ENCODE measurements at regions not wholly inside any gene's neighbourhood (a gene's known extent, or its start where the extent isn't known, plus 50 kb on each side); places are given as distances from the start of the nearest gene placed in this dataset.
A peak's percentile ranks its signal among the peaks of the same experiment; 100 is the strongest.
"Not testable (repeated sequence)": the region's sequence is repeated elsewhere in the genome, so short reads cannot be mapped to it uniquely, and the experiment has no call there.

DNA sequence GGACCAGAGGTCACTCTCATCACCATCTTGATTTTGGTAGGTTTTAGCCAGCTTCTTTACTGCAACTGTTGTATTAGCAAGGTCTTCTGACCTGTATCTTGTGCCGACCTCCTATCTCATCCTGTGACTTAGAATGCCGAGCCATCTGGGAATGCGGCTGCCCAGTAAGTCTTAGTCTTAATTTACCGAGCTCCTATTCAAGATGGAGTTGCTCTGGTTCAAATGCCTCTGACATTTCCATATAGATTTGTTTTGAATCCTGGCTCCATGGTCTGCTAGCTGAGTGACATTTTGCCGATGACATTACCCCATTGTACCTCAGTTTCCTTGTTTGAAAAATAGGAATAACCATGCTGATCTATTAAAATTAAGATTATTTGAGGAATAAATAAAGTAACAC lies 193.9 kb upstream of the HMCN1 start:
- H3K4me1 Mint-ChIP-seq: peaks cover 6 to 10% (median 7%) of the 10 kb centered on the region in 4 donors
- Histone ChIP-seq H3K27ac (ENCODE audit: low read depth, low read length) (no peak overlapping the region), H3K27me3 (ENCODE audit: insufficient read depth, low read length) (no peaks in the 10 kb centered on the region), H3K4me1 (ENCODE audit: insufficient read depth, low read length) (no peaks in the 10 kb centered on the region), H3K36me3 (ENCODE audit: insufficient read depth, low read length) (no peaks in the 10 kb centered on the region), H3K9me3 (ENCODE audit: control insufficient read depth in 1 of 2, low read length in 2 of 2) (no peaks in the 10 kb centered on the region), H3K4me3 (ENCODE audit: low read length in 2 of 2) (no peak overlapping the region)
- peaks cover 0 to 4% of the 10 kb centered on the region in 2 donors for H3K27me3 Mint-ChIP-seq
- H3K36me3 Mint-ChIP-seq: no peaks in the 10 kb centered on the region
- intact Hi-C loops (cut with micrococcal nuclease): loop anchor here (5.0 kb wide), 1 partner anchor 57 kb away; no protein-coding TSS in a partner anchor
- POLR2A ChIA-PET (ENCODE audit: partially characterized antibody): interaction anchor here (2.7 kb wide), 1 partner anchor 27 kb away, joined by 7 read pairs; no protein-coding TSS in a partner anchor
- H3K27ac Mint-ChIP-seq: no peak overlapping the region
- H3K4me3 Mint-ChIP-seq: no peak overlapping the region
- CTCF ChIA-PET (ENCODE audit: partially characterized antibody): interaction anchor here (2.9 kb wide), 1 partner anchor 55 kb away, joined by 10 read pairs; no protein-coding TSS in a partner anchor
- H3K9me3 Mint-ChIP-seq: peaks cover 0 to 5% (median 0%) of the 10 kb centered on the region in 8 donors
- DNase-seq: no peak

- Histone ChIP-seq H3K4me3 (ENCODE audit: low read length in 2 of 2) (no peak overlapping the region), H3K27ac (ENCODE audit: low read depth, low read length) (no peak overlapping the region), H3K4me1 (ENCODE audit: insufficient read depth, low read length) (no peaks in the 10 kb centered on the region), H3K36me3 (ENCODE audit: insufficient read depth, low read length) (no peaks in the 10 kb centered on the region), H3K9me3 (ENCODE audit: control insufficient read depth in 1 of 2, low read length in 2 of 2) (no peaks in the 10 kb centered on the region), H3K27me3 (ENCODE audit: insufficient read depth, low read length) (no peaks in the 10 kb centered on the region)
- no peak for DNase-seq
- H3K4me3 Mint-ChIP-seq: peak overlapping the region in 1 of 8 donors; percentile 46
- POLR2A ChIA-PET (ENCODE audit: partially characterized antibody): interaction anchor here (2.7 kb wide), 1 partner anchor 28 kb away, joined by 7 read pairs; no protein-coding TSS in a partner anchor
- CTCF ChIA-PET (ENCODE audit: partially characterized antibody): interaction anchor here (1.1 kb wide), 1 partner anchor 9 kb away, joined by 3 read pairs; no protein-coding TSS in a partner anchor
- peaks cover 0 to 5% (median 0%) of the 10 kb centered on the region in 8 donors for H3K9me3 Mint-ChIP-seq
- H3K27me3 Mint-ChIP-seq: peaks cover 0 to 4% of the 10 kb centered on the region in 2 donors
- intact Hi-C loops (cut with micrococcal nuclease): no loop called here
- peaks cover 6 to 10% (median 7%) of the 10 kb centered on the region in 4 donors for H3K4me1 Mint-ChIP-seq
- peak overlapping the region in 5 of 7 donors; percentile 11 to 79 (median 36) for H3K27ac Mint-ChIP-seq
- no peaks in the 10 kb centered on the region for H3K36me3 Mint-ChIP-seq
Observed at GRCh38 chr1:185539277-185539943, 194.8 kb upstream of the HMCN1 start.

- H3K4me3 ChIP-seq (ENCODE audit: low read length in 2 of 2); H3K4me1 ChIP-seq (ENCODE audit: insufficient read depth, low read length); H3K27me3 Mint-ChIP-seq; DNase-seq; H3K9me3 Mint-ChIP-seq; H3K4me3 Mint-ChIP-seq; intact Hi-C loops (cut with micrococcal nuclease); H3K9me3 ChIP-seq (ENCODE audit: control insufficient read depth in 1 of 2, low read length in 2 of 2); H3K27me3 ChIP-seq (ENCODE audit: insufficient read depth, low read length); H3K36me3 Mint-ChIP-seq; H3K4me1 Mint-ChIP-seq; H3K36me3 ChIP-seq (ENCODE audit: insufficient read depth, low read length); H3K27ac Mint-ChIP-seq; H3K27ac ChIP-seq (ENCODE audit: low read depth, low read length): not testable (repeated sequence)
- ChIA-PET CTCF (ENCODE audit: partially characterized antibody) (interaction anchor here (1.1 kb wide), 1 partner anchor 8 kb away, joined by 3 read pairs; no protein-coding TSS in a partner anchor), POLR2A (ENCODE audit: partially characterized antibody) (interaction anchor here (2.7 kb wide), 1 partner anchor 29 kb away, joined by 7 read pairs; no protein-coding TSS in a partner anchor)
Observed at GRCh38 chr1:185538309-185538898, 195.8 kb upstream of the HMCN1 start.

DNA sequence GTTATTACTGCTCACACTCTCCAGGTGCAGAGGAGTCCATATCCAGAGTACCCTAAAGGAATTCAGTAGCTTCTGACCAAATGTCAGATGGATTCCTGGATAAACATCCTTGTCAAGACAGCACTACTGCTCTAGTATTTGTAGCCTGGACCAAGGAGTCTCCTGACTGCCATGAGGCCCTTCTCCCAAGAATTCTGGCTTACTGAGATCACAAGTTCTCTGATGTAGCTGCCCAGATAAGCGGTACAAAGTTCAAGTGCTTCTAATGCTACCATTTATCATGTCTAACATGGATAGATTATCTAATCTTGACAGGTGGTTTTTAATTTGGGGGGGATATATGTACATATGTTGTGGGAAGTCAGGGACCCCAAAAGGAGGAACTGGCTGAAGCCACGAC lies 196.6 kb upstream of the HMCN1 start:
- H3K27me3 Mint-ChIP-seq: peaks cover 0 to 4% of the 10 kb centered on the region in 2 donors
- no peaks in the 10 kb centered on the region for H3K27me3 ChIP-seq (ENCODE audit: insufficient read depth, low read length)
- H3K27ac Mint-ChIP-seq: no peak overlapping the region
- H3K9me3 Mint-ChIP-seq: peaks cover 0 to 5% (median 0%) of the 10 kb centered on the region in 8 donors
- H3K9me3 ChIP-seq (ENCODE audit: control insufficient read depth in 1 of 2, low read length in 2 of 2): no peaks in the 10 kb centered on the region
- DNase-seq: no peak
- no peak overlapping the region for H3K4me3 Mint-ChIP-seq
- peaks cover 6 to 10% (median 7%) of the 10 kb centered on the region in 4 donors for H3K4me1 Mint-ChIP-seq
- POLR2A ChIA-PET (ENCODE audit: partially characterized antibody): no interaction called here
- CTCF ChIA-PET (ENCODE audit: partially characterized antibody): no interaction called here
- H3K4me3 ChIP-seq (ENCODE audit: low read length in 2 of 2): no peak overlapping the region
- no peaks in the 10 kb centered on the region for H3K4me1 ChIP-seq (ENCODE audit: insufficient read depth, low read length)
- H3K27ac ChIP-seq (ENCODE audit: low read depth, low read length): no peak overlapping the region
- H3K36me3 ChIP-seq (ENCODE audit: insufficient read depth, low read length): no peaks in the 10 kb centered on the region
- H3K36me3 Mint-ChIP-seq: no peaks in the 10 kb centered on the region
- intact Hi-C loops (cut with micrococcal nuclease): no loop called here

- POLR2A ChIA-PET (ENCODE audit: partially characterized antibody): no interaction called here
- Histone ChIP-seq H3K4me3 (ENCODE audit: low read length in 2 of 2) (no peak overlapping the region), H3K4me1 (ENCODE audit: insufficient read depth, low read length) (no peaks in the 10 kb centered on the region), H3K9me3 (ENCODE audit: control insufficient read depth in 1 of 2, low read length in 2 of 2) (no peaks in the 10 kb centered on the region), H3K27me3 (ENCODE audit: insufficient read depth, low read length) (no peaks in the 10 kb centered on the region), H3K36me3 (ENCODE audit: insufficient read depth, low read length) (no peaks in the 10 kb centered on the region), H3K27ac (ENCODE audit: low read depth, low read length) (no peak overlapping the region)
- H3K27me3 Mint-ChIP-seq: peaks cover 0 to 4% of the 10 kb centered on the region in 2 donors
- H3K36me3 Mint-ChIP-seq: no peaks in the 10 kb centered on the region
- CTCF ChIA-PET (ENCODE audit: partially characterized antibody): no interaction called here
- DNase-seq: no peak
- H3K9me3 Mint-ChIP-seq: peaks cover 0 to 5% (median 0%) of the 10 kb centered on the region in 8 donors
- peaks cover 7 to 10% (median 8%) of the 10 kb centered on the region in 4 donors for H3K4me1 Mint-ChIP-seq
- intact Hi-C loops (cut with micrococcal nuclease): no loop called here
- H3K4me3 Mint-ChIP-seq: no peak overlapping the region
- no peak overlapping the region for H3K27ac Mint-ChIP-seq
Observed at GRCh38 chr1:185536165-185536920, 197.8 kb upstream of the HMCN1 start.

DNA sequence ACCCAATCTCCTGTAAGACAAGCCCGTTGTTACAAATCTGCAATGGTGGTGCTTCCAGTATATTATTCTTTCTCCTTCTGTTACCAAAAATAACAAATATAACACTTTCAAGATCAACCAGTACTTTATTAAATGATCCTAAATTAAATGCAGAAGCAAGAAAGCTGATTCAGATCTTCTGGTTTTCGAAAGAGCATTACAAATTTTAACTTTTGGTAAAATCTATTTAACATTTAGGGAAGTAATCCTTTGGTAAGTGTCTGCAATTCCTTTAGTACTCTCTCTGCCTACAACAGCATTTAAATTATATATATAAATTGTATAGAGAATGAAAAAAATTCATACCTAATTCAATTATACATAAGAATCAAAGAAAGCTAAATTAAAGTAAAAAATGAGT lies 198.6 kb upstream of the HMCN1 start:
- no peak overlapping the region for H3K27ac Mint-ChIP-seq

DNA sequence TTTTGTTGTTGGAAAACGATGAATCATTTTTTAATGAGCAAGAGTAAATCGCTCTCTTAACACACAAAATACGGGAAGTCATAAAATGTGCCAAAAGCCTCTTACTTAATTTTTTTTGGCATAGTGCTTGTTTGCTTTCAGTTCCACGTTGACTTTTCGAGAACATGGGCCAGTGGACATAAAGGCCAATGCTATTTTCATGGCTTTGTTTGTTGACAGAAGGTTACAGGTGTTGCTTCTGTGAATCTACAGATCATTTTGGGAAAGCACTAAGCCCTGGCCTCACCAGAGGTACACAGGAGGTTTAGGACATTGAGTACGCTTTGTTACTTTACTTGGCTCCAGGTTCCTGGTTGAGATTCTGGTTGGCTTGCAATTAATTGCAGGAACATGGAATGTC lies 199.4 kb upstream of the HMCN1 start:
- no peaks in the 10 kb centered on the region for H3K9me3 ChIP-seq (ENCODE audit: control insufficient read depth in 1 of 2, low read length in 2 of 2)
- H3K4me1 ChIP-seq (ENCODE audit: insufficient read depth, low read length): no peaks in the 10 kb centered on the region
- H3K36me3 ChIP-seq (ENCODE audit: insufficient read depth, low read length): no peaks in the 10 kb centered on the region
- Mint-ChIP-seq H3K27me3 (peaks cover 0 to 4% of the 10 kb centered on the region in 2 donors), H3K27ac (no peak overlapping the region), H3K4me3 (no peak overlapping the region), H3K9me3 (peaks cover 0 to 5% (median 0%) of the 10 kb centered on the region in 8 donors), H3K4me1 (peaks cover 7 to 10% (median 7%) of the 10 kb centered on the region in 4 donors), H3K36me3 (no peaks in the 10 kb centered on the region)
- no peak overlapping the region for H3K4me3 ChIP-seq (ENCODE audit: low read length in 2 of 2)
- ChIA-PET POLR2A (ENCODE audit: partially characterized antibody) (no interaction called here), CTCF (ENCODE audit: partially characterized antibody) (no interaction called here)
- intact Hi-C loops (cut with micrococcal nuclease): no loop called here
- DNase-seq: no peak
- H3K27me3 ChIP-seq (ENCODE audit: insufficient read depth, low read length): no peaks in the 10 kb centered on the region
- no peak overlapping the region for H3K27ac ChIP-seq (ENCODE audit: low read depth, low read length)

More for the DNA sequence above, 198.6 kb upstream of the HMCN1 start:
- H3K27me3 Mint-ChIP-seq: peaks cover 0 to 4% of the 10 kb centered on the region in 2 donors
- ChIA-PET CTCF (ENCODE audit: partially characterized antibody) (no interaction called here), POLR2A (ENCODE audit: partially characterized antibody) (no interaction called here)
- H3K36me3 Mint-ChIP-seq: no peaks in the 10 kb centered on the region
- peaks cover 0 to 5% (median 0%) of the 10 kb centered on the region in 8 donors for H3K9me3 Mint-ChIP-seq
- H3K27me3 ChIP-seq (ENCODE audit: insufficient read depth, low read length): no peaks in the 10 kb centered on the region
- no peak overlapping the region for H3K4me3 ChIP-seq (ENCODE audit: low read length in 2 of 2)
- no peak overlapping the region for H3K4me3 Mint-ChIP-seq
- H3K9me3 ChIP-seq (ENCODE audit: control insufficient read depth in 1 of 2, low read length in 2 of 2): no peaks in the 10 kb centered on the region
- intact Hi-C loops (cut with micrococcal nuclease): no loop called here
- H3K27ac ChIP-seq (ENCODE audit: low read depth, low read length): no peak overlapping the region
- H3K4me1 Mint-ChIP-seq: peaks cover 7 to 10% (median 8%) of the 10 kb centered on the region in 4 donors
- no peaks in the 10 kb centered on the region for H3K36me3 ChIP-seq (ENCODE audit: insufficient read depth, low read length)
- no peaks in the 10 kb centered on the region for H3K4me1 ChIP-seq (ENCODE audit: insufficient read depth, low read length)
- no peak for DNase-seq

Data from CD4-positive, alpha-beta memory T cell (primary cell).